ENCODE measurements at regions not wholly inside any gene's neighbourhood (a gene's known extent, or its start where the extent isn't known, plus 50 kb on each side); places are given as distances from the start of the nearest gene placed in this dataset.

GRCh38 chr1:22315315-22316078, 136.2 kb upstream of the ZBTB40 start:
- no peak for DNase-seq (ENCODE audit: low read depth)

- DNase-seq (ENCODE audit: low read depth), result no peak
These were observed 134.3 kb upstream of the ZBTB40 start for GRCh38 chr1:22317231-22317919.

- no peak for DNase-seq (ENCODE audit: low read depth)
These were observed 133.8 kb upstream of the ZBTB40 start for GRCh38 chr1:22317920-22318243.

- DNase-seq (ENCODE audit: low read depth), result no peak
These were observed 133.2 kb upstream of the ZBTB40 start for GRCh38 chr1:22318279-22318981.

- no peak for DNase-seq (ENCODE audit: low read depth)
These were observed 132.0 kb upstream of the ZBTB40 start for GRCh38 chr1:22319608-22320007.

GRCh38 chr1:22320587-22321344, 130.9 kb upstream of the ZBTB40 start:
- no peak for DNase-seq (ENCODE audit: low read depth)

GRCh38 chr1:22321917-22322316, 129.7 kb upstream of the ZBTB40 start:
- no peak for DNase-seq (ENCODE audit: low read depth)

GRCh38 chr1:22323141-22323845, 128.4 kb upstream of the ZBTB40 start:
- DNase-seq (ENCODE audit: low read depth), result no peak

GRCh38 chr1:22323846-22324504, 127.7 kb upstream of the ZBTB40 start:
- DNase-seq (ENCODE audit: low read depth), result no peak

- DNase-seq (ENCODE audit: low read depth), result no peak
These were observed 125.9 kb upstream of the ZBTB40 start for GRCh38 chr1:22325531-22326371.

- DNase-seq (ENCODE audit: low read depth), result no peak
These were observed 125.2 kb upstream of the ZBTB40 start for GRCh38 chr1:22326372-22326915.

GRCh38 chr1:22326931-22327330, 124.7 kb upstream of the ZBTB40 start:
- no peak for DNase-seq (ENCODE audit: low read depth)

GRCh38 chr1:22327411-22327810, 124.2 kb upstream of the ZBTB40 start:
- no peak for DNase-seq (ENCODE audit: low read depth)

- no peak for DNase-seq (ENCODE audit: low read depth)
These were observed 123.1 kb upstream of the ZBTB40 start for GRCh38 chr1:22328331-22329147.

- DNase-seq (ENCODE audit: low read depth), result no peak
These were observed 122.5 kb upstream of the ZBTB40 start for GRCh38 chr1:22329148-22329515.

GRCh38 chr1:22330092-22330759, 121.4 kb upstream of the ZBTB40 start:
- DNase-seq (ENCODE audit: low read depth), result no peak

- DNase-seq (ENCODE audit: low read depth), result no peak
These were observed 120.9 kb upstream of the ZBTB40 start for GRCh38 chr1:22330760-22331119.

GRCh38 chr1:22331618-22332423, 119.8 kb upstream of the ZBTB40 start:
- DNase-seq (ENCODE audit: low read depth), result no peak

Data from GM04503 (cell line).